Endodermal cell (in vitro differentiated cells): ENCODE measurements at regions not wholly inside any gene's neighbourhood (a gene's known extent, or its start where the extent isn't known, plus 50 kb on each side); places are given as distances from the start of the nearest gene placed in this dataset.

Experiments
- DNase-seq: peaks from one replicate; pipeline ENCODE4 v3.0.0-alpha.2; 2017
- H3K27ac ChIP-seq: 2 replicates; pipeline ENCODE4 v1.5.1; 2013; ENCODE audit warnings: mild to moderate bottlenecking, low read depth, low read length, moderate library complexity
- H3K27me3 ChIP-seq: 2 replicates; pipeline ENCODE4 v1.6.1; 2013; ENCODE audit warnings: mild to moderate bottlenecking, low read length, moderate library complexity; ENCODE audit not compliant: insufficient read depth, control insufficient read depth, poor library complexity, severe bottlenecking
- H3K36me3 ChIP-seq: 2 replicates; pipeline ENCODE4 v1.7.0; 2013; ENCODE audit warnings: mild to moderate bottlenecking, low read length, moderate library complexity; ENCODE audit not compliant: control insufficient read depth, insufficient read depth
- H3K4me1 ChIP-seq: one replicate; pipeline ENCODE4 v1.7.0; 2013; ENCODE audit warnings: low read length; ENCODE audit not compliant: control insufficient read depth, insufficient read depth
- H3K4me3 ChIP-seq: 2 replicates; pipeline ENCODE4 v1.5.1; 2013; ENCODE audit warnings: mild to moderate bottlenecking, low read length, moderate library complexity
- H3K9ac ChIP-seq: 2 replicates; pipeline ENCODE4 v1.6.1; 2013; ENCODE audit warnings: mild to moderate bottlenecking, low read length, moderate library complexity; ENCODE audit not compliant: poor library complexity, severe bottlenecking; ENCODE audit errors: extremely low read depth
- H3K9me3 ChIP-seq: 2 replicates; pipeline ENCODE4 v1.6.1; 2013; ENCODE audit warnings: mild to moderate bottlenecking, low read length, moderate library complexity; ENCODE audit not compliant: control insufficient read depth
- H3K27ac Mint-ChIP-seq: 2 replicates; pipeline ENCODE4 v1.8.0; 2020; ENCODE audit warnings: mixed read lengths
- H3K27me3 Mint-ChIP-seq: 2 replicates; pipeline ENCODE4 v1.8.0; 2021; ENCODE audit warnings: mild to moderate bottlenecking, mixed read lengths; ENCODE audit not compliant: insufficient read depth
- H3K36me3 Mint-ChIP-seq: 2 replicates; pipeline ENCODE4 v1.8.0; 2020; ENCODE audit warnings: low read depth, mixed read lengths
- H3K4me1 Mint-ChIP-seq: 2 replicates; pipeline ENCODE4 v1.8.0; 2020; ENCODE audit warnings: mixed read lengths
- H3K4me3 Mint-ChIP-seq: 2 replicates; pipeline ENCODE4 v1.8.0; 2020; ENCODE audit warnings: mild to moderate bottlenecking, moderate library complexity, mixed read lengths
- H3K9me3 Mint-ChIP-seq: 2 replicates; pipeline ENCODE4 v1.8.0; 2020; ENCODE audit warnings: mild to moderate bottlenecking, mixed read lengths
- WGBS, 2 experiments: methylation state at CpG; one replicate each; pipeline versions ENCODE4 v1.1.5 to v1.1.7; 2013; ENCODE audit warnings: missing lambda C conversion rate in 2 of 2, mixed read lengths in 1 of 2; ENCODE audit not compliant: insufficient coverage in 1 of 2, insufficient read length in 1 of 2; 5-methylcytosine and 5-hydroxymethylcytosine counted together
- TF ChIP-seq, protein P1 (sequence below): fragments of 200-600 bp; sonication (generic); conservative IDR thresholded peaks from 2 replicates; pipeline ENCODE4 v1.5.0; 2021; ENCODE audit warnings: antibody characterized with exemption, mild to moderate bottlenecking

DNA sequence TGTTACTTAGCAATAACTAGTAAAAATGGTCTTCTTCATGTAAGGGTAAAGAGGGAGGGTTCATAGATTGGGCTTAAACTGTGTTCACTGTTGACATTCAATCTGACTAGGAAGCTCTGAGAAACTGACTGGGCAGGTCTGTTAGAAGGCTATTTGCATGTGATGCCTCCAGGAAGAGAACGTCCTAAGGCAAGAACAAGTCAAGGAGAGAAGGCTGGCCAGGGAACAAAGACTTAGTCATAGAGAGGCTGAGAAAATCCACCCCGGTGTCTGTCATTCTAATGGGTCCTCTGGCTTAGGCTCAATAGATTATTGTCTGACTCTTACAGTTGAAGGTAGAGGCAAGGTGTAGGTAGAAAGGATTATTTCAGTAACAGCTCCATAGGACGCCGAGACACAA lies 50.3 kb upstream of the CD44 start:
- Mint-ChIP-seq H3K27me3 (peaks cover 1% of the 10 kb centered on the region), H3K9me3 (peaks cover 14% of the 10 kb centered on the region), H3K27ac (no peak overlapping the region), H3K36me3 (no peaks in the 10 kb centered on the region), H3K4me1 (peaks cover 3% of the 10 kb centered on the region), H3K4me3 (no peak overlapping the region)
- H3K9me3 ChIP-seq = no peaks in the 10 kb centered on the region
- no peak for DNase-seq
- H3K4me3 ChIP-seq = no peak overlapping the region
- H3K27me3 ChIP-seq = no peaks in the 10 kb centered on the region
- H3K36me3 ChIP-seq = no peaks in the 10 kb centered on the region
- no peaks in the 10 kb centered on the region for H3K4me1 ChIP-seq
- H3K9ac ChIP-seq = no peak overlapping the region
- TF ChIP-seq, protein P1, sequence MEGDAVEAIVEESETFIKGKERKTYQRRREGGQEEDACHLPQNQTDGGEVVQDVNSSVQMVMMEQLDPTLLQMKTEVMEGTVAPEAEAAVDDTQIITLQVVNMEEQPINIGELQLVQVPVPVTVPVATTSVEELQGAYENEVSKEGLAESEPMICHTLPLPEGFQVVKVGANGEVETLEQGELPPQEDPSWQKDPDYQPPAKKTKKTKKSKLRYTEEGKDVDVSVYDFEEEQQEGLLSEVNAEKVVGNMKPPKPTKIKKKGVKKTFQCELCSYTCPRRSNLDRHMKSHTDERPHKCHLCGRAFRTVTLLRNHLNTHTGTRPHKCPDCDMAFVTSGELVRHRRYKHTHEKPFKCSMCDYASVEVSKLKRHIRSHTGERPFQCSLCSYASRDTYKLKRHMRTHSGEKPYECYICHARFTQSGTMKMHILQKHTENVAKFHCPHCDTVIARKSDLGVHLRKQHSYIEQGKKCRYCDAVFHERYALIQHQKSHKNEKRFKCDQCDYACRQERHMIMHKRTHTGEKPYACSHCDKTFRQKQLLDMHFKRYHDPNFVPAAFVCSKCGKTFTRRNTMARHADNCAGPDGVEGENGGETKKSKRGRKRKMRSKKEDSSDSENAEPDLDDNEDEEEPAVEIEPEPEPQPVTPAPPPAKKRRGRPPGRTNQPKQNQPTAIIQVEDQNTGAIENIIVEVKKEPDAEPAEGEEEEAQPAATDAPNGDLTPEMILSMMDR = no peak
- WGBS, 2 experiments = 94 to 100% methylated on average over 1 to 4 of the region's 4 CpGs
- H3K27ac ChIP-seq = no peak overlapping the region
